HG02870 (cell line): ENCODE measurements at regions not wholly inside any gene's neighbourhood (a gene's known extent, or its start where the extent isn't known, plus 50 kb on each side); places are given as distances from the start of the nearest gene placed in this dataset.

Source experiments
- ATAC-seq: cut with Tn5 transposase; IDR thresholded peaks from one replicate; pipeline ENCODE4 v1.9.1; 2021; ENCODE audit warnings: mild to moderate bottlenecking, moderate library complexity; ENCODE audit not compliant: unreplicated experiment

GRCh38 chr5:11977904-11978303 is 73.7 kb upstream of the CTNND2 start:
- ATAC-seq, result no peak

DNA sequence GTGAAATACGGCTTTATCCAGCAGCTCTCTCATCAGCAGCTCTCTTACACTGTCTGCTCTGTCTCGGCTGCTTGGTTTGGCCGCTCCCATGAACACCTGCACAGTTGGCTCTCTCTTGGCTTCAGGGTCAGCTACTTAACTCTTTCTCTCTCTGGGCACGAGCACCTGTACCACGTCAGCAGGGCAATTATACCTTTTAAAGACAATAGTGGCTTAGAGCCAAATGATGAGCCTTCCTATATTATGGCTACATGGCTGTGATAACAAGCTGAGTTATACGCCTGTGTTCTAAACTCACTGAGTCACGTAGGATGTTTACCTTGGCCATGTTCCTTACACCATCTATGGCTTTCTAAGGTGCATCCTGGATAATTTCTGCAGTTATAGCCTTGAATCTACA is 69.2 kb upstream of the CTNND2 start:
- no peak for ATAC-seq

GRCh38 chr5:11963227-11963626 is 59.0 kb upstream of the CTNND2 start:
- ATAC-seq, result no peak

- no peak for ATAC-seq
Measured at GRCh38 chr5:11962122-11962521, 57.9 kb upstream of the CTNND2 start.

DNA sequence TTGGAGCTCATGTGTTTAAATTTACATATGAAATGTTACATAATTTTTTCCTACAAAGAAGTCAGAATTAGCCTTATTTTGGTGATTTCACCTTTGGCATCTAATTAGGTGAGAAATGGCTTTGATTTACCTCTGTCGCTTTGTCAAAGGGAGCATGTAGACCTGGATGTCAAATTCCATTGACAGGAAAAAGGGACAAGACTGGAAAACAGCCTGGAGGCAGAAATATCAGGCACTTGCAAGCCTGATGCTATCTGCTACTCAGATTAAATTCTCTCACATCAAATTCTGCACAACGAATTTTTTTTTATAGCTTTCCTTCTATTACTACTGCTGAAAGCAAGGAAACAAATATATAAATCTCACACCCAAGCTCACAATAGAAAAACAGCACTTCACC is 54.1 kb upstream of the CTNND2 start:
- ATAC-seq, result no peak

- no peak for ATAC-seq
Measured at GRCh38 chr5:11955331-11955730, 51.1 kb upstream of the CTNND2 start.
